ENCODE measurements at regions not wholly inside any gene's neighbourhood (a gene's known extent, or its start where the extent isn't known, plus 50 kb on each side); places are given as distances from the start of the nearest gene placed in this dataset.

GRCh38 chr2:128797937-128798336, 479.3 kb upstream of the HS6ST1 start:
- Histone ChIP-seq H4K20me1 (ENCODE audit: insufficient read depth, low read length) (no peaks in the 10 kb centered on the region), H3K36me3 (ENCODE audit: insufficient read depth, low read length) (no peaks in the 10 kb centered on the region), H3K27ac (ENCODE audit: low read depth, low read length) (no peak overlapping the region), H3K4me3 (ENCODE audit: insufficient read depth, low read length) (no peak overlapping the region), H3K4me1 (ENCODE audit: insufficient read depth, low read length) (no peaks in the 10 kb centered on the region), H2AFZ (ENCODE audit: low read length) (no peak overlapping the region), H3K79me2 (ENCODE audit: insufficient read depth, low read length) (no peaks in the 10 kb centered on the region), H3K9me3 (ENCODE audit: low read depth, low read length) (no peaks in the 10 kb centered on the region), H3K4me2 (ENCODE audit: insufficient read depth, low read length) (no peak overlapping the region), H3K27me3 (ENCODE audit: insufficient read depth, low read length) (no peaks in the 10 kb centered on the region)
- no peak for DNase-seq (ENCODE audit: insufficient read length, low spot score, missing footprints)
- no peak for TF ChIP-seq CTCF (IDR thresholded peaks at IDR 0.05; ENCODE audit: extremely low read depth, low read depth, low read length)

- TF ChIP-seq CTCF (IDR thresholded peaks at IDR 0.05; ENCODE audit: extremely low read depth, low read depth, low read length): no peak
- no peak for DNase-seq (ENCODE audit: insufficient read length, low spot score, missing footprints)
These were observed 480.0 kb upstream of the HS6ST1 start for GRCh38 chr2:128798502-128799283.

GRCh38 chr2:128799284-128799552, 480.6 kb upstream of the HS6ST1 start:
- Histone ChIP-seq H3K79me2 (ENCODE audit: insufficient read depth, low read length) (no peaks in the 10 kb centered on the region), H3K27me3 (ENCODE audit: insufficient read depth, low read length) (no peaks in the 10 kb centered on the region), H3K4me1 (ENCODE audit: insufficient read depth, low read length) (no peaks in the 10 kb centered on the region), H3K9me3 (ENCODE audit: low read depth, low read length) (no peaks in the 10 kb centered on the region), H3K36me3 (ENCODE audit: insufficient read depth, low read length) (no peaks in the 10 kb centered on the region), H3K4me2 (ENCODE audit: insufficient read depth, low read length) (no peak overlapping the region), H3K4me3 (ENCODE audit: insufficient read depth, low read length) (no peak overlapping the region), H4K20me1 (ENCODE audit: insufficient read depth, low read length) (no peaks in the 10 kb centered on the region), H2AFZ (ENCODE audit: low read length) (no peak overlapping the region), H3K27ac (ENCODE audit: low read depth, low read length) (no peak overlapping the region)
- no peak for DNase-seq (ENCODE audit: insufficient read length, low spot score, missing footprints)
- no peak for TF ChIP-seq CTCF (IDR thresholded peaks at IDR 0.05; ENCODE audit: extremely low read depth, low read depth, low read length)

More at GRCh38 chr2:128798502-128799283, 480.0 kb upstream of the HS6ST1 start:
- H3K4me3 ChIP-seq (ENCODE audit: insufficient read depth, low read length): no peak overlapping the region
- no peaks in the 10 kb centered on the region for H3K79me2 ChIP-seq (ENCODE audit: insufficient read depth, low read length)
- H3K36me3 ChIP-seq (ENCODE audit: insufficient read depth, low read length): no peaks in the 10 kb centered on the region
- no peaks in the 10 kb centered on the region for H4K20me1 ChIP-seq (ENCODE audit: insufficient read depth, low read length)
- no peak overlapping the region for H3K4me2 ChIP-seq (ENCODE audit: insufficient read depth, low read length)
- H2AFZ ChIP-seq (ENCODE audit: low read length): no peak overlapping the region
- no peak overlapping the region for H3K27ac ChIP-seq (ENCODE audit: low read depth, low read length)
- H3K4me1 ChIP-seq (ENCODE audit: insufficient read depth, low read length): no peaks in the 10 kb centered on the region
- no peaks in the 10 kb centered on the region for H3K9me3 ChIP-seq (ENCODE audit: low read depth, low read length)
- no peaks in the 10 kb centered on the region for H3K27me3 ChIP-seq (ENCODE audit: insufficient read depth, low read length)

GRCh38 chr2:128799730-128800129, 481.1 kb upstream of the HS6ST1 start:
- Histone ChIP-seq H2AFZ (ENCODE audit: low read length) (no peak overlapping the region), H4K20me1 (ENCODE audit: insufficient read depth, low read length) (no peaks in the 10 kb centered on the region), H3K27ac (ENCODE audit: low read depth, low read length) (no peak overlapping the region), H3K4me1 (ENCODE audit: insufficient read depth, low read length) (no peaks in the 10 kb centered on the region), H3K4me3 (ENCODE audit: insufficient read depth, low read length) (no peak overlapping the region), H3K4me2 (ENCODE audit: insufficient read depth, low read length) (no peak overlapping the region), H3K27me3 (ENCODE audit: insufficient read depth, low read length) (no peaks in the 10 kb centered on the region), H3K9me3 (ENCODE audit: low read depth, low read length) (no peaks in the 10 kb centered on the region), H3K36me3 (ENCODE audit: insufficient read depth, low read length) (no peaks in the 10 kb centered on the region), H3K79me2 (ENCODE audit: insufficient read depth, low read length) (no peaks in the 10 kb centered on the region)
- TF ChIP-seq CTCF (IDR thresholded peaks at IDR 0.05; ENCODE audit: extremely low read depth, low read depth, low read length): no peak
- DNase-seq (ENCODE audit: insufficient read length, low spot score, missing footprints): no peak
